K562 (cell line): ENCODE measurements at regions not wholly inside any gene's neighbourhood (a gene's known extent, or its start where the extent isn't known, plus 50 kb on each side); places are given as distances from the start of the nearest gene placed in this dataset.

Experiments
- MCM7 ChIP-seq, 2 experiments: fragments of 450-650 bp; IDR thresholded peaks; 2 replicates each; pipeline ENCODE4 v1.6.1; 2016 to 2018
- NKRF ChIP-seq: fragments of 450-650 bp; IDR thresholded peaks from 2 replicates; pipeline ENCODE4 v1.6.1; 2016; ENCODE audit warnings: borderline replicate concordance

- TF ChIP-seq NKRF, result no peak
- TF ChIP-seq MCM7 (IDR thresholded peaks at IDR 0.05), result no peak
These were observed 294.7 kb upstream of the FAM98A start for GRCh38 chr2:33893824-33894223.
